ENCODE measurements at regions not wholly inside any gene's neighbourhood (a gene's known extent, or its start where the extent isn't known, plus 50 kb on each side); places are given as distances from the start of the nearest gene placed in this dataset.
"Not testable (repeated sequence)": the region's sequence is repeated elsewhere in the genome, so short reads cannot be mapped to it uniquely, and the experiment has no call there.

DNA sequence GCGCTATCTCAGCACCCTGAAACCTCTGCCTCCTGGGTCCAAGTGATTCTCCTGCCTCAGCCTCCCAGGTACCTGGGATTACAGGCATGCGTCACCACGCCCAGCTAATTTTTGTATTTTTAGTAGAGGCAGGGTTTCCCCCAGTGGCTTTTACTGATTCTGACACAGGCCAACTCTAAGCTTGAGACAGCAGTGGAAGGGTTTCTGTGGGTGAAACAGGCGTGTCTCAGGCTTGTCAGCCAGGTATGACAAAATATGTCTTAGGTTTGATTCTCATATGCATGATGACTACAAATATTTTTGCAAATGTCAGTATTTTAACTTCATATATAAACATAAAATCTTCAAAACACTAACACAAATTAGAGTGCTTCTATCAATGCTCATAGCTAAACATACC lies 952.8 kb upstream of the CDH18 start:
- TF ChIP-seq CTCF, POLR2A (IDR thresholded peaks at IDR 0.05): not testable (repeated sequence)
